ENCODE measurements at regions not wholly inside any gene's neighbourhood (a gene's known extent, or its start where the extent isn't known, plus 50 kb on each side); places are given as distances from the start of the nearest gene placed in this dataset.

- 100% methylated on average over 1 of the region's 1 CpG; no CpG with 5 or more reads in 1 of the 2 experiments for WGBS, 2 experiments (ENCODE audit: extremely low coverage in 2 of 2, insufficient read length in 1 of 2)
- Histone ChIP-seq H2BK15ac (ENCODE audit: low read depth, low read length) (no peak overlapping the region), H3K23ac (ENCODE audit: low read depth, low read length) (no peak overlapping the region), H2AK5ac (ENCODE audit: low read depth, low read length) (no peak overlapping the region), H3K18ac (ENCODE audit: low read depth, low read length) (no peak overlapping the region), H4K5ac (ENCODE audit: low read depth, low read length) (no peak overlapping the region), H2AK9ac (replicated peaks; ENCODE audit: low read depth, low read length, poor library complexity) (no peak overlapping the region), H3K9ac (ENCODE audit: low read depth, low read length) (no peak overlapping the region), H3K4me3 (ENCODE audit: insufficient read depth, low read depth, low read length) (no peak overlapping the region), H4K20me1 (ENCODE audit: insufficient read depth, low read length) (no peaks in the 10 kb centered on the region), H3K56ac (ENCODE audit: extremely low read depth, insufficient read depth, low read length) (no peak overlapping the region), H4K91ac (ENCODE audit: insufficient read depth, low read depth, low read length) (no peak overlapping the region), H3K4ac (ENCODE audit: low read depth, low read length) (no peak overlapping the region), H4K8ac (ENCODE audit: low read depth in 2 of 2, low read length in 2 of 2) (no peak overlapping the region), H2BK20ac (ENCODE audit: low read depth, low read length) (no peak overlapping the region), H3K14ac (replicated peaks; ENCODE audit: low read depth, low read length) (no peak overlapping the region), H3K27me3 (ENCODE audit: control insufficient read depth, insufficient read depth, low read length) (no peaks in the 10 kb centered on the region), H3K4me1 (ENCODE audit: control insufficient read depth, insufficient read depth, low read length) (no peaks in the 10 kb centered on the region), H3K79me1 (ENCODE audit: low read depth in 1 of 2, low read length in 2 of 2) (no peaks in the 10 kb centered on the region), H3K9me1 (ENCODE audit: insufficient read depth, low read length) (no peaks in the 10 kb centered on the region), H2BK120ac (ENCODE audit: low read depth, low read length) (no peak overlapping the region), H3K27ac (ENCODE audit: insufficient read depth, low read length) (no peak overlapping the region), H3K9me3 (ENCODE audit: control insufficient read depth, insufficient read depth, low read length) (no peaks in the 10 kb centered on the region), H3K4me2 (ENCODE audit: low read depth, low read length) (no peak overlapping the region), H3K36me3 (ENCODE audit: control insufficient read depth, insufficient read depth, low read length) (no peaks in the 10 kb centered on the region), H2BK5ac (ENCODE audit: low read depth, low read length, poor library complexity, severe bottlenecking) (no peak overlapping the region), H2AFZ (replicated peaks; ENCODE audit: low read length, poor library complexity) (no peak overlapping the region)
- intact Hi-C loops (cut with micrococcal nuclease) (no loop called here), dilution Hi-C loops (cut with HindIII; ENCODE audit: low sequenced_read_pairs, unreplicated experiment) (no loop called here), in situ Hi-C loops (cut with MboI; ENCODE audit: low sequenced_read_pairs) (loop anchor here (25.0 kb wide), 1 partner anchor 1498 kb away; no protein-coding TSS in a partner anchor)
- ChIA-PET CTCF (interaction anchor here (1.4 kb wide), 1 partner anchor 10 kb away, joined by 4 read pairs; no protein-coding TSS in a partner anchor), POLR2A (ENCODE audit: unreplicated experiment) (no interaction called here)
- BruUV-seq (replicated peaks) = no TSS peak
- no peak for DNase-seq
- no peak for ATAC-seq (ENCODE audit: low read depth)
- TF ChIP-seq SMC3 (IDR thresholded peaks at IDR 0.05; ENCODE audit: low read depth, low read length) (no peak), MAFK (IDR thresholded peaks at IDR 0.05; ENCODE audit: low read depth, low read length) (no peak), MXI1 (IDR thresholded peaks at IDR 0.05; ENCODE audit: borderline replicate concordance, low read depth, low read length) (no peak), RAD21 (IDR thresholded peaks at IDR 0.05; ENCODE audit: low read length) (no peak)
- TF ChIP-seq, protein P1, sequence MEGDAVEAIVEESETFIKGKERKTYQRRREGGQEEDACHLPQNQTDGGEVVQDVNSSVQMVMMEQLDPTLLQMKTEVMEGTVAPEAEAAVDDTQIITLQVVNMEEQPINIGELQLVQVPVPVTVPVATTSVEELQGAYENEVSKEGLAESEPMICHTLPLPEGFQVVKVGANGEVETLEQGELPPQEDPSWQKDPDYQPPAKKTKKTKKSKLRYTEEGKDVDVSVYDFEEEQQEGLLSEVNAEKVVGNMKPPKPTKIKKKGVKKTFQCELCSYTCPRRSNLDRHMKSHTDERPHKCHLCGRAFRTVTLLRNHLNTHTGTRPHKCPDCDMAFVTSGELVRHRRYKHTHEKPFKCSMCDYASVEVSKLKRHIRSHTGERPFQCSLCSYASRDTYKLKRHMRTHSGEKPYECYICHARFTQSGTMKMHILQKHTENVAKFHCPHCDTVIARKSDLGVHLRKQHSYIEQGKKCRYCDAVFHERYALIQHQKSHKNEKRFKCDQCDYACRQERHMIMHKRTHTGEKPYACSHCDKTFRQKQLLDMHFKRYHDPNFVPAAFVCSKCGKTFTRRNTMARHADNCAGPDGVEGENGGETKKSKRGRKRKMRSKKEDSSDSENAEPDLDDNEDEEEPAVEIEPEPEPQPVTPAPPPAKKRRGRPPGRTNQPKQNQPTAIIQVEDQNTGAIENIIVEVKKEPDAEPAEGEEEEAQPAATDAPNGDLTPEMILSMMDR (conservative IDR thresholded peaks at IDR 0.05; ENCODE audit: low read depth, low read length) = no peak
Measured at GRCh38 chr6:23435798-23436197, 690.2 kb upstream of the NRSN1 start.
